Iris pigment epithelial cell (primary cell): ENCODE measurements at regions not wholly inside any gene's neighbourhood (a gene's known extent, or its start where the extent isn't known, plus 50 kb on each side); places are given as distances from the start of the nearest gene placed in this dataset.

ENCODE experiments used
- DNase-seq: peaks from one replicate; pipeline ENCODE4 v3.0.0-alpha.2; 2011; ENCODE audit warnings: low read depth

DNA sequence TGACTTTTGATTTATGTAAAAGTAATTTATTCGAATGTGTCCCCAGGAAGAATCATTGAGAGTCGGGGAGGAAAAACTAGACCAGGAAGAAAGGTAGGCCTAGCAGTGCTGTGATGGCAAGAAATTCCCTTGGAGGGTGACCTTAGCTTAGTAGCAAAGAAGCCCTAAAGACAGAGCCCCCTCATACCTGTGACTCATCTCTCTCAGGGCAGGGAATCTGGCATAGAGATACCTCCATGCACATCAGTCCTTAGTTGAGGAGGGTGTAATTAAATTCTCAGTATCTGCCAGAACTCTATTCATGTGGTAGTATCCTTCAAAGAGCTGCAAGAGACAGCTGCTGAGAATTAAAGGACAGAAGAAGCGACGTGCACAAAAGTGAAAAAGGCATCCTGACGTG is 360.3 kb downstream of the FBXO15 start:
- no peak for DNase-seq

DNA sequence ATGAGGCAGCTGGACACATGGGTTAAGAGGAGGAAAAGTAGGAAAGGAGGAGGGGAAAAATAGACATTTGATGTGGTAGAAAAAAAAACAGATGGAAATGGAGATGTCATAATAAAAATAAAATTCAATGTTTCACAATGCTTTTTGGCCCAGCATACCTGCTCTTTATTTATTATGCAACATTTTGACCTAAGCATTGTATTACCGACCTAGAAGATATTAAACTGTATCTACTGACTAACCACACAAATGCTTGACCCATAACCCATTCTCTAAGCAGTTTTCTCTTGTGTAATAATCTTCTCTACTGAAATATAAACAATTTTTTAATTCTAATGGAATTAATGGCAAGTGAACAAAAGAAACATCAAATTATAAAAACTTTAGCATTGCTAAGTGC is 362.3 kb downstream of the FBXO15 start:
- DNase-seq: peak; percentile 41

DNA sequence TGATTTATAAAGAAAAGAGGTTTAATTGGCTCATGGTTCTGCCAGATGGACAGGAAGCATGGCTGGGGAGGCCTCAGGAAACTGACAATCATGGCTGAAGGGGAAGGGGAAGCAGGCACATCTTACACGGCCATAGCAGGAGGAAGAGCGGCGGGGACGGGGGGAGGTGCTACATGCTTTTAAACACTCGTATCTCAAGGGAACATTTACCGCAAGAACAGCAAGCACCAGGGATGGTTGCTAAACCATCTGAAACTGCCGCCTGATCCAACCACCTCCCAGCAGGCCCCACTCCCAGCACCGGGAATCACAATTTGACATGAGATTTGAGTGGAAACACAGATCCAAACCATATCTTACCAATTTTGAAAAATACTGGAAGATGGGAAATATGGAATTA is 362.8 kb downstream of the FBXO15 start:
- DNase-seq: no peak

DNA sequence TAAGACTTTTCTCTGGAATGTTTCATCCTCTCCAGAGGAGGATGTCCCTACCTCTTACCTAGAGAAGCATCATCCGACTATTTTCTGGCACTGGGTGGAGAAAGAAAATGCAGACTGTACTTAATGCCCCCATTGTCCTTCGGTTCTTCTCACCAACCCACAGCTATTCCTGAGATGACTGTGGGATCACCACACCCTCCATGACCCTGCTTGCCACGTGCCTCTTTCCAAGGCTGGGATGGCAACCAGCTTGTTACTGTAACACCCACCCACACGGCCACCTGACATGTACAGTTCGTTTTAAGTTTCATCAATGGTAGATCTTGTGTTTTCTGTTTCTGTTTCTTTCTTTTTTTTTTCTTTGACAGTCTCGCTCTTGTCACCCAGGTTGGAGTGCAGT is 365.2 kb downstream of the FBXO15 start:
- no peak for DNase-seq

DNA sequence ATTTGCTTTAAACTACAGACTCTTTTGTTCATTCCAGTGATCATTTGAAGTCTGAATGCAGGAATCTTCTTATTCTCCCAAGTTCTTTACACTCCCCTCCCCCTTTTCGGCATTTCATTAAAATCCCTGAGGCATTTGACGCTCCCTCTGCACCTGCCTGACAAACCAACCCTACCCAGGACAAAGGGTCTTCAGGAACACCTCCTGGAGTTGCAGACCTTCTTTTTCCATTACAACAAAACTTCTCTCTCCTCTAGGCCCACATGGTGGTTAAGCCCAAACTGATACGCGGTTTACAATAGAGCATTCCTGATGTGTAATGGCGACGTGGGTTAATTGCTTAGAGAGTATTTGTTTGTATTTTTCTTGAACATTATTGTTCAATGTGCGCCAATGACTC is 367.4 kb downstream of the FBXO15 start:
- DNase-seq: no peak

DNA sequence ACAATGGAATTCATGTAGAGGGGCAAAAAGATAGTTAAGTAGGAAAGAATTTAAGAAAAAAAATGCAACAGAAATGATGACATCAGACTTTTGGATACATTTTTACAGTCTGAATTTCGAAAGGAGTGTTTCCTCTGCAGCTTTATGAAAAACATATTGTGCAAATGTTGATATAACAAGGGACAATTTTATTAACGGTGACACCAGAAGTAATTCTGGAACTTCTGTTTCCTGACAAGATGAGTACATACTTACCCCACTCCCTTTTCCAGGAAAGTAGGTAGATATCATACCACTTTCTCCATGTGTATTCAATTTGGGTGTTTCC is 369.6 kb downstream of the FBXO15 start:
- no peak for DNase-seq

DNA sequence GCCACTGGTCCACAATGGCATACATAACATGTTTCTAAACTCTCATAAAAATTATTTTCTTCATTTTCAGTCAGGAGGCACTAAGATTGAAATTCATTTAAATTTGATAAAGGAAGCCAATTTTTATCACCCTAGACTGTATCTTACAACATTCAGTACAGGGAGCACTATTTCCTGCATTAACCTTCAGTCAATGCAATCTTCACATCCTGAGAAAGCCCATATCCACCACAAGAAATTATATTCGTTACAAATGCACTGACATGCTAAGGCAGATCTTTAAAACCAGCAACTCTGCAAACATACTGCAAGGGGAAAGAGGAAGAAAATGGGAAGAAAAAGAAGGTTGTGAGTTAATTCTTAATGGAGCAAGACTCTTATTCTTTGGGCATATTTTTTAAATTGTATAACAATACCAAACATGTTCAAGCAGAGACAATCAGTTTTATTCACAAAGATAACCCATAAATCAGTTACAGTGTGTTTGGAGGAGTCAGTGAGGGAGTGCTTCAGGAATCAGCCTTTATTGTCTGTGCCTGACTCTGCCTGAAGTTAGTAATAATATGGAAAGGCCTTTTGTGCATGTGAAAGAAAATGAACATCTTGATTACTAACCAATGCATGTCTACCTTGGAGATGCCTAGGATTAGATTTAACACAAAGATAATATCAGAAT is 370.1 kb downstream of the FBXO15 start:
- DNase-seq: no peak

DNA sequence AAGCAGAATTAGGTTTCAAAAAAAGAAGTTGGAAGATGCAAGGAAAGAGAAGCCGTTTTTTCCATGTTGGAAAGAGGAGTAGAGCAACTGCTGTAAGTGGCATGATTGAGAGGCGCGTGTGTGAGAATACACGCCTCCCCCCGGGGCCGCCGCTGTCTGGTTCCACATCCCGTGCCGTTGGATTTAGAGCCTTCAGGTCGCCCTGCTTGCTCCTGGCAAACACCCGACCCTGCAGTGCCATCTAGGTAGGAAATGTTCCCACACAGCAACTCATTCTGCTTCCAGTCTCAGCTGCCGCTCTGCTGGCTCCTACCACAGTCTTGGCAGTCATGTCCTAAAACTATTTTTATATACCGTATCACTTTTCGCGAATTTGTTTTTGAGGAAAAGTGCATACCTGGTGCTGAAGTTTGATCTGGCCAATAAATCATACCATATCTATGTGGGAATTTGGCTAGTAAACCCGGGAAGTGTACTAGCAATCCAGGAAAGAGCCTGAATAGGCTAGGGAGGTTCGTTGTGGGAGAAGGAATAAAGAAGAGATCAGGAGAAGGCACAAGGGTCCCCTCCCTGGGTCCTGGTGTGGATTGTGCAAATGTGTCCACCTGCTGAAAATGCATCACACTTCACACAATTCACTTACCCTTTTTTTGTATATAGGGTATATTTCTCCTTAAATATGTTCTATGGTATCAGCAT is 372.7 kb downstream of the FBXO15 start:
- DNase-seq: no peak

DNA sequence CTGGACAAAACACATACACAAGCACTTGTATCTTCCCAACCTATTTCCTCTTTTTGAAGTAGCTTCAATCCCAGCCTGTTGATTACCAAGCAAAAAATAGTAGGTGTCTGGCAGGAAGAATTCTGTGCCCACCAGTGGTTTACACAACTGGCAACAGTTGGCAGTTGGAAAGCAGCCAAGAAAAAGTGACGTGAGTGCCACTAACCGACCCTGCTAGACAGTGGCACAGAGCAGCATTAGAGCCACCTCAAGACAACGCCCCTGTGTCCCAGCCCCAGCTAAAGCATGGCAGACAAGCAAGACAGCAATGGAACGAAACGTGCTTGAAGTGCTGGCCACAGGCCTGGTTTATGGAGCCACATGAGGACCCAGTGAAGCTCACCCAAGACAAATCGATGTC is 379.6 kb downstream of the FBXO15 start:
- DNase-seq: no peak

DNA sequence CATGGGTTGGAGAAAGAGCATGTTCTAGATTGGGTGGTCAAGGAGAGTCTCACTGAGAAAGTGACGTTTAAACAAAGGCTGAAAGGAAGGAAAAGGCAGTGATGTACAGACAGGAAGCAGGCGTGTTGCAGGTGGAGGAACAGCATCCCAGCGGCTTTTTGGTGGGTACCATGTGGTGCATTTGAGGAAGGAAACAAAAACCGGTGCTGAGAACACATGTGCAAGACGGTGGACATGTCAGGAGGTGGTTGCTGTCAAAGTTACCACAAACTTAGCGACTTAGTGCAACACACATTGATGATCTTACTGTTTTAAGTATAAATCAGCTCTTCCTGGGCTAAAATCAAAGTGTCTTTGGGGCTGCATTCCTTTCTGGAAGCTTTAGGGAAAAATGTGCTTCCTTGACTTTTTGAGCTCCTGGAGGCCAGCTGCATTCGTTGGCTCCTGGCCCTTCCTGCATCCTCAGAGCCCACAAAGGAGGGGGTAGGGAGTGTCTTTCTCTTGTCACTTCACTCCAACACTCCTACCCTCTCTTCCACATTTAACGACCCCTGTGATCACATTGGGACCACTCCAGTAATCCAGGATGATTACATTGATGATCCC is 380.6 kb downstream of the FBXO15 start:
- DNase-seq: no peak

DNA sequence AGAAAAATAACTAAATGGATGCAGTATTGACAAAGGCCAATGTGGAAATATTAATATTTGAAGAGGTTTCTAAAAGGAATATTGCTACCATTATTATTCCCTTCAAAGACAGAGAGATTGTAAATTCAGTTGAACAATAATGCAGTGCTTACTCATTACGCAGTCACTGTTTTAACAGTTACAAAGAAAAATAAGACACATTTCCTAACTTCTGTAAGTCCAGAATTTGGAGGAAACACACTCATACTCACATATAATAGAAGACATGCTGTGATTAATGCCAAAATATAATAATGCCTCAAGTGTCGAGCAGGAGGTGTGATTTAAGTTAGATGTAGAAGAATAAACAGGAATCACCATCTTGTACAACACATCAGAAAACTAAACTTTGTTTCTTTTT is 389.2 kb downstream of the FBXO15 start:
- no peak for DNase-seq

DNA sequence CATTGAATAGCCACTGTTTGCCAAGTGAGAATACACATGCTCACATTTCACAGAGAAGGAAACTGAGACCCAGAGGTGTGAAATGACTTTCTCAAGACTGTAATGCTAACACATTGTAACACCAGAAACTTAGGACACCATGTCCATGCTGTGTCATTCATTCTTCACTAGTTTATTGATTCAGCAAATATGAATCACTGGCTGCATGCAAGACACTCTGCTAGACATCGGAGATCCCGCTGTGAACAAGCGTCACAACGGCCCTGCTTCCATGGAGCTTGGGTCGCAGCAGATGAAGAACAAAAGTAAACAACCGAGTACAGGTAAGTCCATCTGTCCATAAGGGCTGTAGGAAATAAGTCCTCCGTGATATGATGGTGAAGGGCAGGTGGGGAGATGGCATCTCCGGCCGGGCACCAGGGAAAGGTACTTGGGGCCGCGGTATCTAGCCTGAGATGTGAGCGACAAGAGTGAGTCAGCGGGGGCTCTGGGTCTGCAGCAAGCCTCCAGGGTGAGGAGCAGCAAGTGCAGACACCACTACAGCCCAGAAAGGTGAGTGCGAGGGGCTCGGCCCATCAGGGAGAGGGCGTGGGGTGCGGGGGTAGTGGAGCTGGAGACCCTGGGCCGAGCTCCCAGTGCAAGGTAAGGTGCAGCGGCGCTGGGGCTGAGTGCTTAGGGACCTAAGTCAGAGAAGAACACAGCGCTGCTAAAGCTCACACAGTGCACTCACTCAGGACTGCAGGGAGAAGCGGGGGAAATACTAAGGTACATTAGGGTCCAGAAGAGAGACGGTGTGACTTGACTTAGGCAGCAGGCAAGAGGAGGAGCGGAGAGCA is 391.2 kb downstream of the FBXO15 start:
- no peak for DNase-seq

DNA sequence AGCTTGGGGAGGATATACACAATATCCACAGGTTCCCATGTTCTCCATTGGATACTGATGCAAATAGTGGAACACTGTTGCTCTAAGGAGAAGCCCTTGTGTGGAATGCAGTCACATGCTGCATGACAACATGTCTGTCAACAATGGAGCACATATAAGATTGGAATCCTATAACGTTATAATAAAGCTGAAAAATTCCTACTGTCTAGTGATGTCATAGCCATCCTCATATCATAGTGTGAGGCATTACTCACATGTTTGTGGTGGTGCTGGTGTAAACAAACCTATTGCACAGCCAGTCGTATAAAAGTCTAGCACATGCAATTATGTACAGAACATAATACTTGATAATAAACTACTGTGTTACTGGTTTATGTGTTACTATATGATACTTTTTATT is 394.7 kb downstream of the FBXO15 start:
- peak; percentile 13 for DNase-seq

DNA sequence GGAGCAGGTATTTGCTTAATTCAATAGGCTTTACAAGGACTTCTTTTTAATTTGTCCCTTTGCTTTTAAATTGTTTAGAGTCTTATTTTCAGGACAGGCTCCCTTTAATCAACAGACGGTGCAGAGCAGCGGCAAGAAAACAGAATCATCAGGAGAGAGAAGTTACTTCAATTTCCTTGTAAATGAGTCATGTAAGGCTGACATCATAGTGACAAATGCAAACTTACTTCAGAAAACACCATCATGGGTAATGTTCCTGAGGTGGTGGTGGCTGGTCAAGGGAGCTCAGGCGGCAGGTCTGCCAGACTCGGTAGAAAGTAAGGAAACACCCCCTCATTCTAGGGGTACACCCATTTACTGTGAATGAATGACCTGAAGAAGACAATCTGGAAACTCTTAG is 395.1 kb downstream of the FBXO15 start:
- DNase-seq: peak; percentile 59

DNA sequence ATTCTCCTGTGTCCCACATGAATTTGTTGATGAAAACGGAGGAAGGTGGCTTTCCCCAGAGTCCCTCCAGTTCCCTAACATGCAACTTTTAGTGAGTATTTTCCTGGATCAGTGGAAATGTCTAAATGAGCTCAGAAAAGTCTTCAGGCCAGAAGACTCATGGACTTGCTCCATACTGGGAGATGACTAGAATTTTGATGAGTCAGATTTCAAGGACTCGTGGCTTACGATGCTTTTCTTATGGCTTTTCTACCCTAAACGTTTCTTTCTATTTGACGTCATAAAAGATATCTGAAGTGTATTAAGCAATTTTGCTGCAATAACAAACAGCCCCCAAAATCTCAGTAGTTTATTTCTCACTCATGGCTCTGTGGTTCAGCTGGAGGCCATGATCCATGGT is 397.6 kb downstream of the FBXO15 start:
- DNase-seq: no peak

DNA sequence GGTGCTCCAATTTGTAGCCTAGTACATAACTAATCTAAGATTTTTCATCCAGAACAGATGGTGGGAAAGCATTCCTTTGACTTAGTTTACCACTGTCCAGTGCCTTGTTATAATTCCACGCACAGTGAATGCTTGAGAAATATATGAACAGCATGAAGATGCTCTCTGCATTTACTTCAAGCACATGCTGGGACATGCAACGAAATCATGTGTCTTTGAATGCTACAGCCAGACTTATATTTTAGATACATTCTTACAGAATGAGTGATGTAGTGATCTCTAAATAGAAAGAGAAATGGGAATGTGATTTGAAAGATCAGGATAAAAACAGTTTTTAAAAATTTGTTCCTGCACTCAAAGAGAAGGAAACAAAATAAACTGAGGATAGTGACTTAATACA is 398.3 kb downstream of the FBXO15 start:
- DNase-seq: no peak

DNA sequence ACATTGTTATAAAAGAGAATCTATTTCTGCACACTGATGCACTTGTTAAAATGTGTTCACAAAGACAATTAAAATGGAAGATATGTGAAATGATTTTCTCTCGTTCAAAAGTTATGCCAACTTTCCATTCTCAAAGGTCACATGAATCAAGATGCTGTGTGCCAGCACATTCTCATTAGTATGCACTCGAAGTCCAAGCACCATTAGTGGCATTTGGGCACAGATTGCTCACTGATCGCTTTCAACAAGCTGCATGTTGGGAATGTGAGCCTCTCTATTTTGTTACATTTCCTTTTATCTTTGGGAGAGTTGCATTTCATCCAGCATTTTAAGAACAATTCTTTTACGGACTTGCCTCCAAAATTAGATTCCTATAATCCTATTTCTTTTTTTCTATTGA is 398.9 kb downstream of the FBXO15 start:
- no peak for DNase-seq

DNA sequence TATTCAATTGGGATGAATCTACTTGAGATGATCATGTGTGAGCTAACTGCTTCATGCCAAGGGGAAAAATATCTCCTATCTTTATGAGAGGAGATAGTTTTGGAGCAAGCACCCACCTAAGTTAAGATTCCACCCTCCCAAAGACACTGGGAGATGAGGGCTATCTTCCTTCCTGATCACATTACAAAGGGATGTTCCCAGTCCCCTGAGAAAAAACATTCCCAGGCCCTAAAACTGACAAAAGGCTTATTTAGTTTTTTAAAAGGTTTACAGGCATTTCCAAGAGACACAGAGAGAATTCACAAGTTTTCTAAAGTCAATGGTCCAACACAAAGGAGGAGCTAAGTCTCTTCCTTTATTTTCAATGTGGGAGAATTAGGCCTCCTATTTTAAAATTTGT is 401.5 kb downstream of the FBXO15 start:
- DNase-seq: no peak

DNA sequence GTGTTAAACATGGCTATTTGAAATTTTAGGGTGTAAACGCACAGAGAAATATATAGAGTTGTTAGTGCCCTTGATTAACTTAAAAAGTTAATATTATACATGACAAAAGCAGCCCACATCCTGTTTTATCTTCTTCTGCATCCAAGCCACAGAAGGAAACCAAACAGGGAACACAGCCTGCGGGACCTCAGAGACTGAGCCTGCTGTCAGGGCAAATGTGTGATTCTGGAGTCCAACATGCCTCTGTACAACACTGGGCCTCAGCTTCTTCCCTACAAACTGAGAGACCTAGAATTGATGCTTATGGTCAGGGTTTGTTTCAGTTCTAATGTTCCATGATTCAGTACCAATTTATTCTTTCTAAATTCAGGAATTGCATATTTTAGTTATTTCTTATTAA is 404.7 kb downstream of the FBXO15 start:
- no peak for DNase-seq

DNA sequence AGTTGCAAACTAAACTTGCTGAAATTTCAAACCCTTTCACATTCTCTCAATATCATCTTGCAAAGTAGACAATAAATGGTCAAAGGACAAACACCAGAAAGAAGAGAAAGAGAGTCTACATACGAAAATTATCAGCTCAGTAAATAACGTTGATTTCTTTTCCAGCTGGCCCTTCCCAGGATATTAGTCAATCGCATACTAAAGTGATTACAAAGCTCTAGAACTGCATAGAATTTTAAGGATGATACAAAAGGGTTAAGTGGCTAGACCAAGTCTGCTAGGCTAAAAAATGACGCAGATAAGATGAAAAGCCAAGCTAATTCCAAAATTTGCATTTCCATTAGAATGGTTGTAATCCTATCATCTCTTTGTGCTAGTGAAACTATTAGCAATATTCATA is 405.7 kb downstream of the FBXO15 start:
- peak; percentile 38 for DNase-seq

DNA sequence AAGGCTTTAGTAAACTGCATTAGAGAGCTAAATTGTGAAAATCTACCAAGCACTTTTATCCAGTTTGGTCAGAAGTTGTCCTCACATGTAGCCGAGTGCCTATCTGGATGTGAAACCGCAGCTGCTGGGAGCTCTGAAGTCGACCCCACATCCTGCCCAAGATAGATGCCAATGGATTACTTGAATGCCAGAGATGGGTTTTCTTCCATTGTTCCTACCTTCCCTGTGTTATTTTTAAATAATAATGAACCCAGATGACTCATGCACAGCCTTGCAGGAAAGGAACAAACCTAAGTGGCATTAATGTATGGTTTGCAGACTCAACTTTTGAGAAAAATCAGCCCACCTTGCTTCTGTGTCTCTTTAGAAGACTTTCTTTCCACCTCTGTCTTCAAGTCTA is 408.5 kb downstream of the FBXO15 start:
- DNase-seq: no peak

DNA sequence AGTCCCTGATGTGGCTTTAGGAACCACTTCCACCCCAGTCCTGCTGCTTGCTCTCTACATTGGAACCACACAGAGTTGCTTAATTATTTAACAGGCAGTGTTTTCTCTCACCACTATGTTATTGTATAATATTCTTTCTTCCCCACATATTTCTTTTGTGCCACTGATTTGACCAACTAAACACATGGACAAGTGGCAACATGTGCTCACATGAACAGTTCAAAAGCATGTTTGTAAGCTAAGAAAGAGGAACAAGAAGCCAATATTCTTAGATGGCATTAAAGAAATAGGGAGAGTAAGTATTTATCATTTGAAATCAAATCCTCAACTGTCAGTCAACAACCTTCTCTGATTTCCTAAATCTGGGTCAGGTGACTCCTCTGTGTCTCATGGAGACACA is 409.6 kb downstream of the FBXO15 start:
- DNase-seq: no peak

DNA sequence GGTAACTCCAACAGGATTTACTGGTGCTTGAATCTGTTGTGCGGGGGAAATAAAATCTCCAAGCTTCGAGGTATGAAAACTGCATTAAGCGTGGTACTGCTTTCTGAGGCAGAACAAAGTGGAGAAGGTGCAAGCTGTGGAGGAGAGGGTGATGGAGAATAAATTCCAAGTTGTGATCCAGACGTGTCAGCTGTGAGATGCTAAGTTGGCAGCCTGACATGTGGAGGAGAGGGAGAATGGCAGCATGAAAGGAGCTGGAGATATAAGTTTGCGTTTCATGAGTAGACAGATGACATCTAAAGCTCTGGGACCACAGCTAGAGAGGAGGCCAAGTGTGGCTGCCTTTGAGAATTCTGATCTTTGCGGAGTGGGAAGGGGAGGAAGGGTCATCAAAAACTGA is 411.8 kb downstream of the FBXO15 start:
- no peak for DNase-seq
